Neutrophil (primary cell): ENCODE measurements at regions not wholly inside any gene's neighbourhood (a gene's known extent, or its start where the extent isn't known, plus 50 kb on each side); places are given as distances from the start of the nearest gene placed in this dataset.

Experiments
- H3K27ac ChIP-seq: fragments of 200-600 bp; sonication (generic); 2 replicates; pipeline ENCODE4 v1.5.1; 2016; ENCODE audit warnings: mild to moderate bottlenecking, moderate library complexity
- H3K27me3 ChIP-seq: fragments of 200-600 bp; sonication (generic); 2 replicates; pipeline ENCODE4 v1.6.0; 2016; ENCODE audit warnings: mild to moderate bottlenecking
- H3K36me3 ChIP-seq: fragments of 200-600 bp; sonication (generic); 2 replicates; pipeline ENCODE4 v1.5.1; 2017
- H3K4me1 ChIP-seq, 2 experiments: fragments of 200-600 bp in 1 of 2; sonication (generic) in 1 of 2; 1 replicate in 1 of 2; 2 replicates in 1 of 2; pipeline versions ENCODE4 v1.5.1 to v1.6.1; 2013 to 2016; ENCODE audit warnings: low read depth in 1 of 2, low read length in 1 of 2, mild to moderate bottlenecking in 1 of 2, moderate library complexity in 1 of 2; ENCODE audit not compliant: control insufficient read depth in 1 of 2, insufficient read depth in 1 of 2
- H3K4me3 ChIP-seq, 2 experiments: fragments of 200-600 bp in 1 of 2; sonication (generic) in 1 of 2; 1 replicate in 1 of 2; 2 replicates in 1 of 2; pipeline ENCODE4 v1.5.1; 2013 to 2016; ENCODE audit warnings: low read depth in 1 of 2, low read length in 1 of 2, mild to moderate bottlenecking in 1 of 2, moderate library complexity in 1 of 2
- H3K9me3 ChIP-seq: fragments of 200-600 bp; sonication (generic); 2 replicates; pipeline ENCODE4 v1.5.1; 2016
- CTCF ChIP-seq: fragments of 200-600 bp; sonication (generic); IDR thresholded peaks from 2 replicates; pipeline ENCODE4 v1.5.1; 2016; ENCODE audit warnings: antibody characterized with exemption

GRCh38 chr2:118607641-118608040 lies 239.8 kb downstream of the EN1 start:
- H3K27me3 ChIP-seq: peaks cover 6% of the 10 kb centered on the region
- no peaks in the 10 kb centered on the region for H3K36me3 ChIP-seq
- no peak overlapping the region for H3K27ac ChIP-seq
- H3K9me3 ChIP-seq: no peaks in the 10 kb centered on the region
- no peak for TF ChIP-seq CTCF
- H3K4me3 ChIP-seq: no peak overlapping the region
- no peaks in the 10 kb centered on the region for H3K4me1 ChIP-seq

GRCh38 chr2:118604811-118605210 lies 242.6 kb downstream of the EN1 start:
- Histone ChIP-seq H3K36me3 (no peaks in the 10 kb centered on the region), H3K27me3 (peaks cover 6% of the 10 kb centered on the region), H3K27ac (no peak overlapping the region), H3K9me3 (no peaks in the 10 kb centered on the region), H3K4me1 (no peaks in the 10 kb centered on the region), H3K4me3 (no peak overlapping the region)
- TF ChIP-seq CTCF: no peak

- TF ChIP-seq CTCF: no peak
- no peak overlapping the region for H3K4me3 ChIP-seq
- H3K36me3 ChIP-seq: no peaks in the 10 kb centered on the region
- H3K4me1 ChIP-seq: no peaks in the 10 kb centered on the region
- no peaks in the 10 kb centered on the region for H3K9me3 ChIP-seq
- no peak overlapping the region for H3K27ac ChIP-seq
- peaks cover 6% of the 10 kb centered on the region for H3K27me3 ChIP-seq
These were observed 243.1 kb downstream of the EN1 start for GRCh38 chr2:118604371-118604770.

GRCh38 chr2:118599141-118599540 lies 248.3 kb downstream of the EN1 start:
- peaks cover 4% of the 10 kb centered on the region for H3K27me3 ChIP-seq
- no peak for TF ChIP-seq CTCF
- no peak overlapping the region for H3K4me3 ChIP-seq
- no peaks in the 10 kb centered on the region for H3K36me3 ChIP-seq
- no peak overlapping the region for H3K27ac ChIP-seq
- no peaks in the 10 kb centered on the region for H3K9me3 ChIP-seq
- H3K4me1 ChIP-seq: no peaks in the 10 kb centered on the region

- H3K4me3 ChIP-seq: no peak overlapping the region
- H3K9me3 ChIP-seq: no peaks in the 10 kb centered on the region
- H3K27ac ChIP-seq: no peak overlapping the region
- H3K36me3 ChIP-seq: no peaks in the 10 kb centered on the region
- no peak for TF ChIP-seq CTCF
- H3K4me1 ChIP-seq: no peaks in the 10 kb centered on the region
- no peaks in the 10 kb centered on the region for H3K27me3 ChIP-seq
These were observed 250.8 kb downstream of the EN1 start for GRCh38 chr2:118596620-118597019.

- Histone ChIP-seq H3K27me3 (no peaks in the 10 kb centered on the region), H3K4me1 (no peaks in the 10 kb centered on the region), H3K4me3 (no peak overlapping the region), H3K27ac (no peak overlapping the region), H3K9me3 (no peaks in the 10 kb centered on the region), H3K36me3 (no peaks in the 10 kb centered on the region)
- no peak for TF ChIP-seq CTCF
These were observed 254.2 kb downstream of the EN1 start for GRCh38 chr2:118593257-118593656.
